HFF-Myc (cell line): ENCODE measurements at regions not wholly inside any gene's neighbourhood (a gene's known extent, or its start where the extent isn't known, plus 50 kb on each side); places are given as distances from the start of the nearest gene placed in this dataset.
"Not testable (repeated sequence)": the region's sequence is repeated elsewhere in the genome, so short reads cannot be mapped to it uniquely, and the experiment has no call there.

Experiments used
- DNase-seq: peaks from one replicate; pipeline ENCODE4 v3.0.0-alpha.2; 2011; ENCODE audit warnings: low read depth; ENCODE audit errors: extremely low read depth
- H3K4me3 ChIP-seq: replicated peaks from 2 replicates; pipeline ENCODE4 v1.5.1; 2011; ENCODE audit warnings: low read depth, mild to moderate bottlenecking, control low read depth, low read length
- TF ChIP-seq, protein P1 (sequence below): IDR thresholded peaks from 2 replicates; pipeline ENCODE4 v1.5.1; 2012; ENCODE audit warnings: mild to moderate bottlenecking, low read depth, low read length, control low read depth; ENCODE audit errors: missing control alignments

DNA sequence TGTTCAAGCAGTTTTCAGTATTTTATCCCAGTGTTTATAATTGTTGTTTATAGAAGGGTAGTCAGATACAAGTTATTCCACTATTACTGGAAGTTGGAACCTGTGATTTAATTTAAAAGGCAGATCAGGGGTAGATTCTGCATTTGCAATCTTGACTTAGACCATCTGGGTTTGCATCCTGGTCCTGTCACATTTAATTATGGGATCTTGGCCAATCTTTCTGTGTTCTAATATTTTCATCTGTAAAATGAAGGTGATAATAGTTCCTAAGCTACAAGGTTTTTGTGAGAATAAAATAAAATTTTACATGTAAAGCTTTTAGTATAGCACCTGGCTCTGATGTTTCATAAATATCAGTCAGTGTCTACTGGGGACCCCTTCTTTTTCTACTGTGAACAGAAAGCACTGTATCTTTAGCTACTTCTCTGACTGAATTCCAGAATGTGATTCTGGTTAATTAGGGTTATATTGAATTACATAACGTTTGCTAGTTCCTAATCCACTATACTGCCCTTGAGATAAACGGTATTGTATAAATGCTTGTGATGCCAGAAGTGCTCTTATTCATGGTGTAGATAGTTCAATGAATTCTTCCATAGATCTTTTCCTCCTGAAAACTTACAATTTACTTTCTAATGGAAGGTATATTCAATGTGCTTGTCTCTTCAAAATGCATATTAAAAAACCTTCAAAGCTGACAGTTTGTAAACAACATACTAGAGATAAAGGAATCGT is 131.0 kb downstream of the KCNK1 start:
- H3K4me3 ChIP-seq: no peak overlapping the region
- TF ChIP-seq, protein P1, sequence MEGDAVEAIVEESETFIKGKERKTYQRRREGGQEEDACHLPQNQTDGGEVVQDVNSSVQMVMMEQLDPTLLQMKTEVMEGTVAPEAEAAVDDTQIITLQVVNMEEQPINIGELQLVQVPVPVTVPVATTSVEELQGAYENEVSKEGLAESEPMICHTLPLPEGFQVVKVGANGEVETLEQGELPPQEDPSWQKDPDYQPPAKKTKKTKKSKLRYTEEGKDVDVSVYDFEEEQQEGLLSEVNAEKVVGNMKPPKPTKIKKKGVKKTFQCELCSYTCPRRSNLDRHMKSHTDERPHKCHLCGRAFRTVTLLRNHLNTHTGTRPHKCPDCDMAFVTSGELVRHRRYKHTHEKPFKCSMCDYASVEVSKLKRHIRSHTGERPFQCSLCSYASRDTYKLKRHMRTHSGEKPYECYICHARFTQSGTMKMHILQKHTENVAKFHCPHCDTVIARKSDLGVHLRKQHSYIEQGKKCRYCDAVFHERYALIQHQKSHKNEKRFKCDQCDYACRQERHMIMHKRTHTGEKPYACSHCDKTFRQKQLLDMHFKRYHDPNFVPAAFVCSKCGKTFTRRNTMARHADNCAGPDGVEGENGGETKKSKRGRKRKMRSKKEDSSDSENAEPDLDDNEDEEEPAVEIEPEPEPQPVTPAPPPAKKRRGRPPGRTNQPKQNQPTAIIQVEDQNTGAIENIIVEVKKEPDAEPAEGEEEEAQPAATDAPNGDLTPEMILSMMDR: no peak
- DNase-seq: no peak

DNA sequence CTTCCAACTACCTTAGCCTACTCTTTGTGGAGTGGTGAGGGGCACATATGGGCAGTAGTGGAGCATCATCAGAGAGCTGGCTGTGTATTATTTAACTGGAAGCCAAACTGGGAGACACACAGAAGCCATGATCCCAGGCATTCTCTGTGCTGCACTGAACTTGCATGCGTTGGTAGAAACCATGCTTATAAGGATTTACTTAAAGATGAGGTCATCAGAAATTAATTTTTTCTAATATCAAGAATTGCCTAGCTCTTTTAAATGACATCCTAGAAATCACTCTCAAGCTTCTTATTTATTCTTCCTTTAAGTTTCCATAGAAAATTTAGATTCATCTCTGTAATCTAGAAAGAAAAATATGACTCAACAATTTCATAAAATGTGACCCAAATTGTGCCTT is 136.2 kb downstream of the KCNK1 start:
- TF ChIP-seq, protein P1: no peak
- no peak for DNase-seq
- no peak overlapping the region for H3K4me3 ChIP-seq

DNA sequence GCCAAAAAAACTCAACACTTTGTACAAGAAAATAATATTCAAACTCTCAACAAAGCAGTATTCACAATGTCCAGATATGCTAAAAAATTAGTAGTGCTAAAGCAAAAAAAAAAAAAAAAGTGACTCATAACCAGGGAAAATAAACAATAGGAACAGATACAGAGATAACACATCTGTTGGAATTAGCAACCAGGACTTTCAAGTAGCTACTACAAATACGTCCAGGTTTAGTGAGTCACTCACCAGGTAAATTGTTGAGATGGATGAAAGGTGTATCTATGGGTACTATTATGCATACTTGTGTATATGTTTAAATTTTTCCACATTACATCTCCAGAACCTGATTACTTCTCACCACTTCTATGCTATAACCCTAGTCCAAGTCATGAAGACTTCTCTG is 144.8 kb upstream of the SLC35F3 start:
- TF ChIP-seq, protein P1: no peak
- no peak for DNase-seq
- H3K4me3 ChIP-seq: no peak overlapping the region

DNA sequence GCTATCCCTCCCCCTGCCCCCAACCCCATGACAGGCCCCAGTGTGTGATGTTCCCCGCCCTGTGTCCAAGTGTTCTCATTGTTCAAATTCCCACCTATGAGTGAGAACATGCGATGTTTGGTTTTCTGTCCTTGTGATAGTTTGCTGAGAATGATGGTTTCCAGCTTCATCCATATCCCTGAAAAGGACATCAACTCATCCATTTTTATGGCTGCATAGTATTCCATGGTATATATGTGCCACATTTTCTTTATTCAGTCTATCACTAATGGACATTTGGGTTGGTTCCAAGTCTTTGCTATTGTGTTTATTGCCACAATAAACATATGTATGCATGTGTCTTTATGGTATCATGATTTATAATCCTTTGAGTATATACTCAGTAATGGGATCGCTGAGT is 140.2 kb upstream of the SLC35F3 start:
- DNase-seq, H3K4me3 ChIP-seq: not testable (repeated sequence)

DNA sequence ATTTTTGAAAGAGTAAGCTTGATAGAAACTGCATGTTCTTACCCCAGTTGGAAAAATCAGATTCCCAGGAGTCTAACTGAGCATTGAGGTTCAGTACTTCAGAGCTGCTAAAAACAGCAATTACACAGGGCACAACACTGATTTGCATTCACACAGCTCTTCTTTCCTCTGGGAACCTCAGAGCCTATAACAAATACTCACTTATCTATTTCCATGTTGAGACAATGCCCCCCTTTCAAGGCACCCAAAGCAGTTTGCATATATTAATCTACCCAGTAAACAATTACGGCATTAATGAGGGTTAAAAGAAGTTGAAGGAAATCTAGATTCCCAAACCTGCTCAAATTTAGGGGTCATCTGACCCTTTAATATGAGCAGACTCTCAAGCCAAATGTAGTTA is 126.9 kb upstream of the SLC35F3 start:
- no peak overlapping the region for H3K4me3 ChIP-seq
- TF ChIP-seq, protein P1: no peak
- DNase-seq: no peak

DNA sequence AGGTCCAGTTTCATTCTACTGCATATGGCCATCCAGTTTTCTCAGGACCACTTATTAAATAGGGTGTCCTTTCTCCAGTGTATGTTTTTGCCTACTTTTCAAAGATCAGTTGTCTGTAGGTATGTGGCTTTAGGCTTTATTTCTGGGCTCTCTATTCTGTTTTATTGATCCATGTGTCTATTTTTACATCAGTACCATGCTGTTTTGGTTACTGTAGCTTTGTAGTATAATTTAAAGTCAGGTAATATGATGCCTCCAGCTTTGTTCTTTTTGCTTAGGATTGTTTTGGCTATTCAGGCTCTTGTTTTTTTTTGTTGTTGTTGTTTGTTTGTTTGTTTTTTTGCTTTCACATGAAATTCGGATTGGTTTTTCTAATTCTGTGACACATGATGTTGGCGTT is 124.4 kb upstream of the SLC35F3 start:
- TF ChIP-seq, protein P1: no peak
- H3K4me3 ChIP-seq: no peak overlapping the region
- DNase-seq: no peak

DNA sequence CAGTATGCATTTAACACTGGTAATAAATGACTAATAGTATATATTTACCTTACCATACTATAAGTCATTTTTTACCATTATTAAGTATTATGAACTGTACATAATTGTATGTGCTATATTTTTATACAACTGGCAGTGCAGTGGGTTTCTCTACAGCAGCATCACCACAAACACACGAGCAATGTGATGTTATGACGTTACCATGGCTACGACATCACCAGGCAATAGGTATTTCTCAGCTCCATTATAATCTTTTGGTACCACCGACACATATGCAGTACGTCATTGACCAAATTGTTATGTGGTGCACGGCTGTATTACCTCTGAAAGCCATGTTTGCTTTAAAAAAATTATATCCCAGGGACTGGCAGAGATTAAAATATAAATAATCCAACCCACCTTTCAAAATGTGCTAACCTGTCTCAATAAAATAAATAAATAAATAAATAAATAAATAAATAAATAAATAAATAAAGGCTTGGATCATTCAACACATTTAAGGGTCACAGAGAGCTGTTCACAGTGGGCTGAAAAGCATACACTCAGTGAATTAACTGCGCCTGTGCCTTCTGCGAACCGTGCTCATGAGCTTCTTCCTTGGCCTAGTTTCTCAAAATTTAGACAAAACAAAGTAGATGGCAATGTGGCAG is 121.4 kb upstream of the SLC35F3 start:
- no peak overlapping the region for H3K4me3 ChIP-seq
- TF ChIP-seq, protein P1: no peak
- DNase-seq: no peak
